Neural cell (in vitro differentiated cells): ENCODE measurements at regions not wholly inside any gene's neighbourhood (a gene's known extent, or its start where the extent isn't known, plus 50 kb on each side); places are given as distances from the start of the nearest gene placed in this dataset.

Experiments
- H2AFZ ChIP-seq: fragments of 200-600, 300-800 bp; sonication (generic), shearing (Covaris generic); 2 replicates; pipeline ENCODE4 v1.6.0; 2014; ENCODE audit warnings: low read depth, mild to moderate bottlenecking, antibody characterized with exemption, low read length, moderate library complexity
- H3F3A ChIP-seq: fragments of 200-600 bp; shearing (Covaris generic); 2 replicates; pipeline ENCODE4 v1.6.1; 2016; ENCODE audit warnings: mild to moderate bottlenecking, moderate library complexity, mixed read lengths, antibody characterized with exemption, low read length; ENCODE audit not compliant: insufficient read depth, poor library complexity, severe bottlenecking
- H3K27ac ChIP-seq: fragments of 200-600, 300-800 bp; sonication (generic), shearing (Covaris generic); 2 replicates; pipeline ENCODE4 v1.5.1; 2014; ENCODE audit warnings: mild to moderate bottlenecking, low read length, moderate library complexity
- H3K27me3 ChIP-seq: fragments of 300-800, 200-600 bp; sonication (generic), shearing (Covaris generic); 2 replicates; pipeline ENCODE4 v1.6.0; 2014; ENCODE audit warnings: mild to moderate bottlenecking, low read depth, low read length, moderate library complexity; ENCODE audit not compliant: insufficient read depth
- H3K36me3 ChIP-seq: fragments of 300-800, 200-600 bp; sonication (generic), shearing (Covaris generic); 2 replicates; pipeline ENCODE4 v1.5.1; 2014; ENCODE audit warnings: mild to moderate bottlenecking, antibody characterized with exemption, low read length, moderate library complexity; ENCODE audit not compliant: insufficient read depth
- H3K4me2 ChIP-seq: fragments of 300-800, 200-600 bp; sonication (generic), shearing (Covaris generic); 2 replicates; pipeline ENCODE4 v1.6.0; 2014; ENCODE audit warnings: mild to moderate bottlenecking, low read length
- H3K4me3 ChIP-seq: fragments of 300-800, 200-600 bp; sonication (generic), shearing (Covaris generic); 2 replicates; pipeline ENCODE4 v1.5.1; 2014; ENCODE audit warnings: mild to moderate bottlenecking, low read length, moderate library complexity
- H3K79me2 ChIP-seq: fragments of 200-600 bp; shearing (Covaris generic); replicated peaks from 2 replicates; pipeline ENCODE4 v1.6.0; 2014; ENCODE audit warnings: mild to moderate bottlenecking, low read length, moderate library complexity; ENCODE audit not compliant: insufficient read depth
- H3K9ac ChIP-seq: fragments of 300-800, 200-600 bp; sonication (generic), shearing (Covaris generic); 2 replicates; pipeline ENCODE4 v1.6.1; 2016; ENCODE audit warnings: mild to moderate bottlenecking, low read length, mixed read lengths
- H3K9me2 ChIP-seq: fragments of 200-600 bp; shearing (Covaris generic); 2 replicates; pipeline ENCODE4 v1.6.1; 2016; ENCODE audit warnings: mild to moderate bottlenecking, low read length, mixed read lengths; ENCODE audit not compliant: insufficient read depth
- H3K9me3 ChIP-seq: fragments of 200-600, 300-800 bp; sonication (generic), shearing (Covaris generic); 2 replicates; pipeline ENCODE4 v1.6.1; 2016; ENCODE audit warnings: mild to moderate bottlenecking, mixed run types, low read length, moderate library complexity, mixed read lengths
- H4K20me1 ChIP-seq: fragments of 200-600 bp; shearing (Covaris generic); 2 replicates; pipeline ENCODE4 v1.6.1; 2016; ENCODE audit warnings: mild to moderate bottlenecking, mixed run types; ENCODE audit not compliant: insufficient read depth
- CTCF ChIP-seq: fragments of 450-650 bp; IDR thresholded peaks from 2 replicates; pipeline ENCODE4 v1.5.1; 2014; ENCODE audit warnings: antibody characterized with exemption, mild to moderate bottlenecking, moderate library complexity; ENCODE audit not compliant: poor library complexity, severe bottlenecking
- EP300 ChIP-seq: fragments of 450-650 bp; conservative IDR thresholded peaks from 2 replicates; pipeline ENCODE4 v1.6.1; 2014; ENCODE audit warnings: antibody characterized with exemption, mild to moderate bottlenecking, moderate library complexity; ENCODE audit not compliant: poor library complexity, severe bottlenecking
- EZH2 ChIP-seq: fragments of 200-600, 300-800 bp; shearing (Covaris generic), sonication (generic); IDR thresholded peaks from 2 replicates; pipeline ENCODE4 v1.6.1; 2014; ENCODE audit warnings: antibody characterized with exemption, low read length, borderline replicate concordance, mild to moderate bottlenecking; ENCODE audit not compliant: insufficient read depth, poor library complexity, severe bottlenecking
- MXI1 ChIP-seq: fragments of 450-650 bp; conservative IDR thresholded peaks from 2 replicates; pipeline ENCODE4 v1.6.1; 2014; ENCODE audit warnings: antibody characterized with exemption, mild to moderate bottlenecking; ENCODE audit not compliant: poor library complexity, severe bottlenecking
- POLR2AphosphoS5 ChIP-seq: IDR thresholded peaks from 2 replicates; pipeline ENCODE4 v1.6.1; 2012
- RAD21 ChIP-seq: fragments of 450-650 bp; conservative IDR thresholded peaks from 2 replicates; pipeline ENCODE4 v1.6.1; 2014; ENCODE audit warnings: antibody characterized with exemption, mild to moderate bottlenecking, moderate library complexity
- REST ChIP-seq: IDR thresholded peaks from 2 replicates; pipeline ENCODE4 v1.6.1; 2012; ENCODE audit warnings: borderline replicate concordance
- SMC3 ChIP-seq: fragments of 450-650 bp; conservative IDR thresholded peaks from 2 replicates; pipeline ENCODE4 v1.6.1; 2014; ENCODE audit warnings: antibody characterized with exemption, mild to moderate bottlenecking, moderate library complexity; ENCODE audit not compliant: poor library complexity
- TAF1 ChIP-seq: IDR thresholded peaks from 2 replicates; pipeline ENCODE4 v1.6.1; 2012; ENCODE audit warnings: low read depth

DNA sequence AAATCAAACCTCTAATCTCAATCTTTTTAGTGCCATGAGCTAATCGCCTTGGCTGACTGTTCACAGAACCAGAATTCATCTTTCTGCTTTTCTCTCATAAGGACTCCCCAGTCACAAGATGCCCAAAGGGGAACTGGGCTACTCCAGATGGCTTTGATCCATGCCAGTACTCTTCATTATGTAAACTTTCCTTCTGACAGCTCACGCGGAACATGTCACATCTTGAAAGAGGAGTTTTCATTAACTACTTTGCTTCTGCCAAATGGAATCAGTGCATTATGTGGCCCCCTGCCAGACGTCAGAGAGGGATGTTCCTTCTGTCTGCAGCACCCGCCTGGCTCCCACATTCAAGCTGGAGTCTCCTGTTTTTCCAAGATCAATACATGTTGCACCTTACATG is 142.1 kb upstream of the NMUR2 start:
- no peaks in the 10 kb centered on the region for H3K9me2 ChIP-seq
- H3F3A ChIP-seq, result no peaks in the 10 kb centered on the region
- H3K9ac ChIP-seq, result no peak overlapping the region
- no peaks in the 10 kb centered on the region for H3K27me3 ChIP-seq
- H3K36me3 ChIP-seq, result no peaks in the 10 kb centered on the region
- H3K4me3 ChIP-seq, result no peak overlapping the region
- H3K9me3 ChIP-seq, result no peaks in the 10 kb centered on the region
- no peak overlapping the region for H2AFZ ChIP-seq
- H3K4me2 ChIP-seq, result no peak overlapping the region
- no peak for TF ChIP-seq POLR2AphosphoS5
- no peak for TF ChIP-seq RAD21
- TF ChIP-seq EZH2, result no peak
- TF ChIP-seq EP300, result no peak
- no peak for TF ChIP-seq TAF1
- TF ChIP-seq MXI1, result no peak
- TF ChIP-seq CTCF, result no peak
- H3K27ac ChIP-seq, result no peak overlapping the region
- H3K79me2 ChIP-seq, result no peaks in the 10 kb centered on the region
- no peaks in the 10 kb centered on the region for H4K20me1 ChIP-seq

GRCh38 chr5:152549709-152550108 is 144.6 kb upstream of the NMUR2 start:
- Histone ChIP-seq H2AFZ (no peak overlapping the region), H3K36me3 (no peaks in the 10 kb centered on the region), H3K27ac (no peak overlapping the region), H3F3A (no peaks in the 10 kb centered on the region), H3K4me3 (no peak overlapping the region), H3K4me2 (no peak overlapping the region), H3K9ac (no peak overlapping the region), H4K20me1 (no peaks in the 10 kb centered on the region), H3K27me3 (no peaks in the 10 kb centered on the region), H3K79me2 (no peaks in the 10 kb centered on the region), H3K9me2 (no peaks in the 10 kb centered on the region), H3K9me3 (no peaks in the 10 kb centered on the region)
- TF ChIP-seq MXI1 (no peak), POLR2AphosphoS5 (no peak), EP300 (no peak), REST (no peak), SMC3 (no peak), CTCF (no peak), EZH2 (no peak), TAF1 (no peak), RAD21 (no peak)
